GM23338 (cell line): ENCODE measurements at regions not wholly inside any gene's neighbourhood (a gene's known extent, or its start where the extent isn't known, plus 50 kb on each side); places are given as distances from the start of the nearest gene placed in this dataset.

Experiments used
- ATAC-seq: fragments of 200-7000 bp; cut with Tn5 transposase; 3 replicates; pipeline ENCODE4 v1.9.1; 2020
- DNase-seq: peaks from one replicate; pipeline ENCODE4 v3.0.0-alpha.2; 2015; ENCODE audit warnings: low spot score
- H2AFZ ChIP-seq: fragments of 200-600 bp; sonication (generic); 2 replicates; pipeline ENCODE4 v1.8.0; 2016; ENCODE audit warnings: antibody characterized with exemption, mild to moderate bottlenecking, moderate library complexity
- H3F3A ChIP-seq: fragments of 200-600 bp; sonication (generic); replicated peaks from 2 replicates; pipeline ENCODE4 v1.8.0; 2017; ENCODE audit warnings: antibody characterized with exemption, mixed run types, low read depth
- H3K27ac ChIP-seq: fragments of 200-600 bp; sonication (generic); 2 replicates; pipeline ENCODE4 v1.6.1; 2016; ENCODE audit warnings: low read depth
- H3K27me3 ChIP-seq: fragments of 200-600 bp; sonication (generic); 2 replicates; pipeline ENCODE4 v1.8.0; 2016; ENCODE audit warnings: mild to moderate bottlenecking, mixed run types, moderate library complexity; ENCODE audit not compliant: insufficient read depth
- H3K36me3 ChIP-seq: fragments of 200-600 bp; sonication (generic); 2 replicates; pipeline ENCODE4 v1.8.0; 2016; ENCODE audit warnings: mild to moderate bottlenecking; ENCODE audit not compliant: insufficient read depth
- H3K4me1 ChIP-seq: fragments of 200-600 bp; sonication (generic); 2 replicates; pipeline ENCODE4 v1.8.0; 2016; ENCODE audit warnings: mild to moderate bottlenecking, moderate library complexity; ENCODE audit not compliant: insufficient read depth
- H3K4me2 ChIP-seq: fragments of 200-600 bp; sonication (generic); 2 replicates; pipeline ENCODE4 v1.7.1; 2017; ENCODE audit warnings: mixed run types
- H3K4me3 ChIP-seq: fragments of 200-600 bp; sonication (generic); 2 replicates; pipeline ENCODE4 v1.6.1; 2016; ENCODE audit warnings: mixed run types
- H3K79me2 ChIP-seq: fragments of 200-600 bp; sonication (generic); replicated peaks from 2 replicates; pipeline ENCODE4 v1.8.0; 2017; ENCODE audit warnings: mild to moderate bottlenecking; ENCODE audit not compliant: insufficient read depth
- H3K9me2 ChIP-seq: fragments of 200-600 bp; sonication (generic); 2 replicates; pipeline ENCODE4 v1.8.0; 2017; ENCODE audit not compliant: insufficient read depth
- H4K20me1 ChIP-seq: fragments of 200-600 bp; sonication (generic); replicated peaks from 2 replicates; pipeline ENCODE4 v1.8.0; 2017; ENCODE audit warnings: mild to moderate bottlenecking; ENCODE audit not compliant: insufficient read depth
- H3K27ac Mint-ChIP-seq: 2 replicates; pipeline ENCODE4 v1.8.0; 2020; ENCODE audit warnings: inconsistent platforms, mild to moderate bottlenecking, moderate library complexity, mixed read lengths
- H3K27me3 Mint-ChIP-seq: 3 replicates; pipeline ENCODE4 v1.8.0; 2022; ENCODE audit warnings: low read depth, mild to moderate bottlenecking, moderate library complexity, mixed read lengths, inconsistent platforms; ENCODE audit not compliant: insufficient read depth, poor library complexity
- H3K36me3 Mint-ChIP-seq: 3 replicates; pipeline ENCODE4 v1.8.0; 2021; ENCODE audit warnings: low read depth, mild to moderate bottlenecking, inconsistent platforms, moderate library complexity, mixed read lengths
- H3K4me1 Mint-ChIP-seq: 3 replicates; pipeline ENCODE4 v1.8.0; 2020; ENCODE audit warnings: mild to moderate bottlenecking, inconsistent platforms, mixed read lengths
- H3K4me3 Mint-ChIP-seq: 3 replicates; pipeline ENCODE4 v1.8.0; 2021; ENCODE audit warnings: moderate library complexity, mild to moderate bottlenecking, inconsistent platforms, mixed read lengths
- H3K9me3 Mint-ChIP-seq: 3 replicates; pipeline ENCODE4 v1.8.0; 2020; ENCODE audit warnings: moderate library complexity, mild to moderate bottlenecking, inconsistent platforms, mixed read lengths
- EZH2phosphoT487 ChIP-seq: fragments of 200-600 bp; sonication (generic); IDR thresholded peaks from one replicate; pipeline ENCODE4 v1.8.1; 2018; ENCODE audit warnings: antibody characterized with exemption; ENCODE audit not compliant: unreplicated experiment
- POLR2AphosphoS5 ChIP-seq: IDR thresholded peaks from 2 replicates; pipeline ENCODE4 v1.6.1; 2016; ENCODE audit warnings: antibody characterized with exemption, low read depth
- REST ChIP-seq: IDR thresholded peaks from one replicate; pipeline ENCODE4 v1.6.1; 2018; ENCODE audit warnings: antibody characterized with exemption; ENCODE audit not compliant: unreplicated experiment
- ZNF114 ChIP-seq: fragments of 250-450 bp; sonication (Bioruptor Pico); IDR thresholded peaks from 2 replicates; pipeline ENCODE4 v1.5.0; 2020; ENCODE audit warnings: mild to moderate bottlenecking, moderate library complexity
- ZNF331 ChIP-seq: fragments of 250-450 bp; sonication (Bioruptor Pico); IDR thresholded peaks from 2 replicates; pipeline ENCODE4 v1.5.0; 2020; ENCODE audit warnings: low read depth, mild to moderate bottlenecking, moderate library complexity
- ZNF462 ChIP-seq: fragments of 250-450 bp; sonication (Bioruptor Pico); IDR thresholded peaks from 2 replicates; pipeline ENCODE4 v1.5.0; 2020; ENCODE audit warnings: mild to moderate bottlenecking, moderate library complexity

GRCh38 chr2:164009756-164010337, 274.0 kb upstream of the FIGN start:
- Histone ChIP-seq H3K9me2 (no peaks in the 10 kb centered on the region), H3K27ac (no peak overlapping the region), H3F3A (no peaks in the 10 kb centered on the region), H3K79me2 (no peaks in the 10 kb centered on the region), H3K4me2 (no peak overlapping the region), H3K36me3 (no peaks in the 10 kb centered on the region), H2AFZ (peak overlapping the region; percentile 30), H3K4me3 (no peak overlapping the region), H3K4me1 (0 out of 2 replicates have a peak, but pooled peaks cover 5% of the 10 kb centered on the region), H4K20me1 (no peaks in the 10 kb centered on the region), H3K27me3 (no peaks in the 10 kb centered on the region)
- no peak for DNase-seq
- no peaks in the 10 kb centered on the region for H3K9me3 Mint-ChIP-seq
- ATAC-seq: no peak
- H3K36me3 Mint-ChIP-seq: no peaks in the 10 kb centered on the region
- H3K27me3 Mint-ChIP-seq: no peaks in the 10 kb centered on the region
- no peak for TF ChIP-seq ZNF462 (CRISPR knock-in tag)
- TF ChIP-seq ZNF114 (CRISPR knock-in tag): no peak
- no peak for TF ChIP-seq ZNF331 (CRISPR knock-in tag)
- TF ChIP-seq EZH2phosphoT487: no peak
- no peak for TF ChIP-seq POLR2AphosphoS5
- no peak for TF ChIP-seq REST
- no peak overlapping the region for H3K27ac Mint-ChIP-seq
- peaks cover 5% of the 10 kb centered on the region; the same call in 2 of the 3 replicates for H3K4me1 Mint-ChIP-seq
- no peak overlapping the region for H3K4me3 Mint-ChIP-seq
